ENCODE measurements at regions not wholly inside any gene's neighbourhood (a gene's known extent, or its start where the extent isn't known, plus 50 kb on each side); places are given as distances from the start of the nearest gene placed in this dataset.
A peak's percentile ranks its signal among the peaks of the same experiment; 100 is the strongest.

- peak in 1 of 6 experiments; percentile 6 for TF ChIP-seq CTCF (IDR thresholded peaks at IDR 0.05)
- TF ChIP-seq POLR2A (IDR thresholded peaks at IDR 0.05) = no peak
Observed at GRCh38 chr7:47195641-47196040, 386.3 kb downstream of the TNS3 start.

Measured in adrenal gland (tissue), 5 donors.